SK-N-SH (cell line): ENCODE measurements at regions not wholly inside any gene's neighbourhood (a gene's known extent, or its start where the extent isn't known, plus 50 kb on each side); places are given as distances from the start of the nearest gene placed in this dataset.

Experiments used
- CTCF ChIP-seq: fragments of 200-600 bp; sonication (generic); IDR thresholded peaks from 2 replicates; pipeline ENCODE4 v1.6.1; 2017; ENCODE audit warnings: antibody characterized with exemption, mild to moderate bottlenecking, moderate library complexity
- RAD21 ChIP-seq: IDR thresholded peaks from 2 replicates; pipeline ENCODE4 v1.6.1; 2012; ENCODE audit warnings: mild to moderate bottlenecking, low read length
- RXRA ChIP-seq: IDR thresholded peaks from 2 replicates; pipeline ENCODE4 v1.4.0; 2012; ENCODE audit warnings: low read depth, mild to moderate bottlenecking, borderline replicate concordance
- TF ChIP-seq, protein P1 (sequence below): IDR thresholded peaks from 2 replicates; pipeline ENCODE4 v1.4.0; 2012; ENCODE audit warnings: low read depth

GRCh38 chr5:60489377-60489776, 210.6 kb downstream of the DEPDC1B start:
- TF ChIP-seq CTCF, result no peak
- no peak for TF ChIP-seq RAD21
- TF ChIP-seq RXRA, result no peak
- TF ChIP-seq, protein P1, sequence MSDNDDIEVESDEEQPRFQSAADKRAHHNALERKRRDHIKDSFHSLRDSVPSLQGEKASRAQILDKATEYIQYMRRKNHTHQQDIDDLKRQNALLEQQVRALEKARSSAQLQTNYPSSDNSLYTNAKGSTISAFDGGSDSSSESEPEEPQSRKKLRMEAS, result no peak
